HEK293T (cell line): ENCODE measurements at regions not wholly inside any gene's neighbourhood (a gene's known extent, or its start where the extent isn't known, plus 50 kb on each side); places are given as distances from the start of the nearest gene placed in this dataset.

ENCODE experiments used
- BHLHE40 ChIP-seq: fragments of 450-650 bp; IDR thresholded peaks from 2 replicates; pipeline ENCODE4 v1.6.1; 2016; ENCODE audit warnings: mild to moderate bottlenecking, moderate library complexity, borderline replicate concordance
- CTBP1 ChIP-seq: fragments of 450-650 bp; IDR thresholded peaks from 2 replicates; pipeline ENCODE4 v1.6.1; 2016; ENCODE audit warnings: borderline replicate concordance
- ELF4 ChIP-seq: fragments of 450-650 bp; IDR thresholded peaks from 2 replicates; pipeline ENCODE4 v1.6.1; 2017; ENCODE audit warnings: antibody characterized with exemption
- FOXA1 ChIP-seq: fragments of 450-650 bp; IDR thresholded peaks from 2 replicates; pipeline ENCODE4 v1.6.1; 2016; ENCODE audit warnings: mild to moderate bottlenecking
- FOXM1 ChIP-seq: fragments of 450-650 bp; IDR thresholded peaks from 2 replicates; pipeline ENCODE4 v1.6.1; 2017; ENCODE audit warnings: mild to moderate bottlenecking, borderline replicate concordance
- HDGF ChIP-seq: fragments of 450-650 bp; IDR thresholded peaks from 2 replicates; pipeline ENCODE4 v1.6.1; 2017; ENCODE audit warnings: antibody characterized with exemption, borderline replicate concordance
- L3MBTL2 ChIP-seq: fragments of 450-650 bp; conservative IDR thresholded peaks from 2 replicates; pipeline ENCODE4 v1.6.1; 2016; ENCODE audit warnings: mild to moderate bottlenecking
- LEF1 ChIP-seq: fragments of 450-650 bp; IDR thresholded peaks from 2 replicates; pipeline ENCODE4 v1.6.1; 2017; ENCODE audit warnings: mild to moderate bottlenecking, borderline replicate concordance
- SP1 ChIP-seq: fragments of 450-650 bp; IDR thresholded peaks from 2 replicates; pipeline ENCODE4 v1.6.1; 2017
- SUZ12 ChIP-seq: fragments of 450-650 bp; IDR thresholded peaks from 2 replicates; pipeline ENCODE4 v1.6.1; 2016; ENCODE audit warnings: mild to moderate bottlenecking
- TARDBP ChIP-seq: fragments of 450-650 bp; IDR thresholded peaks from 2 replicates; pipeline ENCODE4 v1.6.1; 2016
- ZNF384 ChIP-seq: fragments of 450-650 bp; IDR thresholded peaks from 2 replicates; pipeline ENCODE4 v1.6.1; 2016

GRCh38 chr3:74301056-74301455 lies 313.4 kb downstream of the CNTN3 start:
- TF ChIP-seq HDGF (no peak), ELF4 (no peak), BHLHE40 (no peak), FOXM1 (no peak), SP1 (no peak), L3MBTL2 (no peak), CTBP1 (no peak), LEF1 (no peak), SUZ12 (no peak), FOXA1 (no peak), ZNF384 (no peak), TARDBP (no peak)
